GM12892 (cell line): ENCODE measurements at regions not wholly inside any gene's neighbourhood (a gene's known extent, or its start where the extent isn't known, plus 50 kb on each side); places are given as distances from the start of the nearest gene placed in this dataset.

ENCODE experiments used
- DNase-seq: peaks from one replicate; pipeline ENCODE4 v3.0.0; 2011; ENCODE audit not compliant: insufficient read length
- FAIRE-seq: peaks from 2 replicates; lab custom pipeline; 2011; peaks lifted over from hg19 to GRCh38; lab: Jason Lieb, UNC
- POLR2A ChIP-seq: IDR thresholded peaks from 2 replicates; pipeline ENCODE4 v1.6.1; 2011; ENCODE audit warnings: low read depth, low read length, control low read depth
- POLR2AphosphoS5 ChIP-seq: IDR thresholded peaks from 2 replicates; pipeline ENCODE4 v1.6.1; 2011; ENCODE audit warnings: low read depth, low read length, control low read depth
- TAF1 ChIP-seq: IDR thresholded peaks from 2 replicates; pipeline ENCODE4 v1.6.1; 2011; ENCODE audit warnings: low read depth, mild to moderate bottlenecking, control low read depth, low read length, borderline replicate concordance

- FAIRE-seq (no peak), DNase-seq (no peak)
- TF ChIP-seq POLR2AphosphoS5 (no peak), TAF1 (no peak), POLR2A (no peak)
Measured at GRCh38 chr18:46289931-46290330, 185.7 kb downstream of the HAUS1 start.

DNA sequence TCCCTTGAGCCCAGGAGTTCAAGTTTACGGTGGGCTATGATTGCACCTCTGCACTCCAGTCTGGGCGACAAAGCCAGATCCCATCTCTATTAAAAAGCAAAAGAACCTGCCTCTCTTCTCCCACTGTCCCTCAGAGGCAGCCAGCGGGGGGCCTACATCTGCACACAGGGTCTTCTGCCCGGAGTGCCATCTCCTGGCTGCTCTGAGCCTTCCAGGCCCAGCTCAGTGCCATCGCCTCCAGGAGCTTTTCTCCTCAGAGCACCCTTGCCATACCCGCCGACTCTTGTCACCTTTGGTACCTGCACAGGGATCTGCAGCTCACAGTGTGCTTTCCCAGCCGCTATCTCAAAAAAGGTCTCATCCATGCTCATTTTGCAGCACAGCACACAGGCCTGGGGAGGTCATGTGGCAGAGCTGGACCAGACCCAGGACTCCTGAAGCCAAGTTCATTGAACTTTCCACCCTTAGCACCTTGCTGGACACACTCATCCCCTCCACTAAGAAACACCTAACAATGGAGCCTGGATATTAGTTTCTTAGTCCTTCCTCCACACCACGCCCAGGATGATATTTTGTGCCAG is 186.3 kb downstream of the HAUS1 start:
- DNase-seq (no peak), FAIRE-seq (no peak)

GRCh38 chr18:46291149-46291548 is 187.0 kb downstream of the HAUS1 start:
- FAIRE-seq = no peak
- no peak for TF ChIP-seq POLR2AphosphoS5
- TF ChIP-seq POLR2A = no peak
- TF ChIP-seq TAF1 = no peak
- DNase-seq = no peak

More for the DNA sequence above, 186.3 kb downstream of the HAUS1 start:
- no peak for TF ChIP-seq POLR2AphosphoS5
- no peak for TF ChIP-seq POLR2A
- no peak for TF ChIP-seq TAF1

DNA sequence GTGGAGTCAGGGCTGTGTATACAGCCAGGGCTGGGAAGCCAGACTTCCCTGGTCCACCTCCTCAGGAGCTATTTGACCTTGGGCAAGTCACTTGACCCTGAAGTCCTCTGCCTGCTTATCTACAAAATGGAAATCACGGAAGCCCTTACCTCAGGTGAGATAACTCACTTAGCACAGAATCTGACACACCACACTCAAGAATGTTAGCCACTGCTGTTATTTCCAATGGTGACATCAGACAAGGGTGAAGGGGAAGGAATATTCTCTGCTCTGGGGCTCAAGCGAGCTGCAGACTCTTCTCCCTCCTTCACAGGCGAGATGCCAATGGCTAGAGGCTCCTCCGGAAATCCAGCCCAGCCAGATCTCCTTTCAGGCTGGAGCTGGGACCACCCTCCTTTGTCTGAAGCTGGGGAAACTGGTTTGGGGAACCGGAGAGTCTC is 189.6 kb downstream of the HAUS1 start:
- DNase-seq = no peak
- TF ChIP-seq POLR2A = no peak
- FAIRE-seq = no peak

DNA sequence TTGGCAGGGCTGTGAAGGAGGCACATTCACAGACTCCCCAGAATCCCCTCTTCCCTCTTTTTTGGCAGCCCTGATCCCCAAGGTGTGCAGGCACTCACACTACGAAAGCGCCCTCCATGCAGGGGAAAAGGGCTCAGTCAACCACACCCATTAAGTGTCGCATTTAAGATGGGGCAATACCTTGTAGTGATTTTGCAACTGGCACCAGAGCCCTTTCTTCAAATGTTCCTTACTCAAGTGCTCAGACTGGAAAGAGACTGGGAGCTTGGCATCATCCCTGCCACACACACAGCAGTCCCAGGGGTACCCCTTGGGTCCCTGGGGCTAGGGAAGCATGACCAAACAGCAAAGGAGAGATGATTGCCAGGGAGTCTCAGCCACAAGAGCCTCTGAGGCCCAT is 190.1 kb downstream of the HAUS1 start:
- FAIRE-seq (no peak), DNase-seq (no peak)
- TF ChIP-seq POLR2AphosphoS5 (no peak), POLR2A (no peak), TAF1 (no peak)

DNA sequence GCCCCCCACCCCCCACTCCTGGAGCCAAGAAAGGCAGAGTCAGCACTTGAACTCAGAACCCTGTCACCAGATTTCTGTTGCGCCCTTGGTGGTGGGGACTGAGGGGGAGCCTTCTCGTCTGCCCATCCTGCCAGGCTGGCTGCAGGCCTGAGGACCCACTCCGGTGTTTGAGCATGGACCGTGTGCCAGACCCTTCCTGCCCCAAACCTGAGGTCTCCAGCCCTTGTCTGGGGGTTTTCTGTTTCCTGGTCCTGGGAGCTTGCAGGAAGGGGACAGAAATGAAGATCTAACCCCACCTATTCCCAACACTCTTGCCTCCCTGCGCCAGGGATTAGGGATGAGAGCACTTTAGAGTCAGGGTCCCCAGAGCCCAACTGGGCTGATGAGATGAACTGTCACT is 190.6 kb downstream of the HAUS1 start:
- DNase-seq = no peak
- no peak for FAIRE-seq
- TF ChIP-seq POLR2A = no peak
- TF ChIP-seq POLR2AphosphoS5 = no peak
- TF ChIP-seq TAF1 = no peak

DNA sequence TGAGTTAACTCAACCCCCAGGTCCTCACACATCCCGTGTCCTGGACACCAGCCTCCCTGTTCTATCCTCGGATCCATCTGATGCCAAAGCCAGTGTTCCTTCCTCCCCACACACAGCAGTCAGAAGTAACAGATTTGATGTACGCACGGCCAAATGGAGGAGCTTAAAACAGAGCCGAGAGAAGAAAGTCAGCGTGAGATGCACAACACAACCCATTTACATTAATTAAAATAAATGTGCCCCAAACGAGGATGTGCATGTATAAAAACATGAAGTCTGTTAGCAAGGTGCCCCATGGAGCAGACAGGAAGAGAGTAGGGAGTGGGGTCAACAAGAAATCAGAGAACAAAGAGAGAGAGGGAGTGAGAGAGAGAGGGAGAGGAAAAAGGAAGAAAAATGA is 191.2 kb downstream of the HAUS1 start:
- no peak for TF ChIP-seq TAF1
- TF ChIP-seq POLR2AphosphoS5 = no peak
- TF ChIP-seq POLR2A = no peak
- no peak for DNase-seq
- no peak for FAIRE-seq

DNA sequence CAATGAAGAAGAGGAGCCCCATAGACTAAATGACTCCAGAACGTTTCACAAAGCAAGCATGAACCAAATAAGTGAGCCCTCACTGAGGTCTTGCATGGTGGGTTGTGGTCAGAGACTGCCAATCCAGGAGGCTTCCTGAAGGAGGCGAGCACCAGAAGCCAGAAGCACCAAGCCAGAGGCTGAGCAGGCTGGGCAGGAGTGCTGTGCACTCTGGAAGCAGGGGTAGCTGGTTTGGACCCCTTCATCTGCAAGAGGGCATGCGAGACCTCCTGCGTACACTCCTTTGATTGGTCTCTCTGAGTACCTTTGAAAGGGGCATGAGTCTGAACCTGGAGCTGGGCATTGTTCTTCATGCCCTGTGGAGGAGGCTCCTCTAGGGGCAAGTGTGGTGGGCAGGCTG is 192.5 kb downstream of the HAUS1 start:
- no peak for DNase-seq
- FAIRE-seq = no peak
- no peak for TF ChIP-seq POLR2AphosphoS5
- no peak for TF ChIP-seq TAF1
- TF ChIP-seq POLR2A = no peak

- TF ChIP-seq POLR2AphosphoS5 = no peak
- no peak for TF ChIP-seq POLR2A
- no peak for TF ChIP-seq TAF1
- FAIRE-seq (no peak), DNase-seq (no peak)
Measured at GRCh38 chr18:46297124-46297523, 192.9 kb downstream of the HAUS1 start.

GRCh38 chr18:46297621-46298020 is 193.4 kb downstream of the HAUS1 start:
- DNase-seq (no peak), FAIRE-seq (no peak)
- no peak for TF ChIP-seq TAF1
- no peak for TF ChIP-seq POLR2AphosphoS5
- TF ChIP-seq POLR2A = no peak

DNA sequence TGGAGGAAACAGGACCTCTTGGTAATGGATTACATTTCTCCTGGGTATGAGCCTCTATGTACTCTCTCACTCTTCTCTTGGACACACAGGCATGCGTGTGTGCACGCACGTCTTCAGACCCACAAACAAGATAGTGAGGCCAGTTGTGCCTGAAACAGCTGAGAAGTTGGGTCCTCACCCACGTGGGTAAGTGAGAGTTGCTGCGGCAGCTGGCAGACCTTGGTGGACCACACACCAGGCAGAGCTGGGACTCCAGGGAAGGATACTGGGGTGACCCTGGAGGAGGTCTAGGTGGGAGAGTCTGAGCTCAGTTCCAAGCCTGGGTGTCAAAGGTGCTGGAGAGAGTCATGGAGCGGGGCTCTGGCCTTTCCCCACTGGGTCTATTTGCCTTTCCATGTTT is 194.3 kb downstream of the HAUS1 start:
- DNase-seq (no peak), FAIRE-seq (no peak)
- no peak for TF ChIP-seq TAF1
- no peak for TF ChIP-seq POLR2AphosphoS5
- TF ChIP-seq POLR2A = no peak

DNA sequence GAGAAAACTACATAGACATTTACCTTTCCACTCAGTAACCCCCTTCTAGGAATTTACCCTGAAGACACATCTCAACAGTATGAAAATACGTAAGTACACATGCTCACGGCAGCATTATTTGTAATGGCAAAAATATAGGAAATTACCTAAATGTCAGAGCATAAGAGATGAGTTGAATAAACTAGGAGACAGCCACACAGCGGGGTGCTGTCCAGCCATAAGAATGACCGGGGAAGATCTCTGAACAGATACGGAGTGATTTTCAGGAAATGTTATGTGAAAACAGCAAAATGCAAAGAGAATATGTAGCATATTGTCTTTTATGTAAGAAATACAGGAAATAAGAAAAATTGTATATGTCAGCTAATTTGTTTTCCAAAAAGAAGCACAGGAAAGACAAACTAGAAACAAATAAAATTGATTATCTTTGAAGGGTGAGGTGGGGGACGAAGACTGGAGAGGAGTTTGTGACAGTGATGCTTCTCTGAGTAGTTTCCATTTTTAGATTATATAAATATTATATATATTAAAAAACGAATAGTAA is 195.4 kb downstream of the HAUS1 start:
- no peak for TF ChIP-seq POLR2A
- TF ChIP-seq TAF1 = no peak
- TF ChIP-seq POLR2AphosphoS5 = no peak
- DNase-seq (no peak), FAIRE-seq (no peak)
